Upper lobe of right lung (tissue), 1 donor: ENCODE measurements at regions not wholly inside any gene's neighbourhood (a gene's known extent, or its start where the extent isn't known, plus 50 kb on each side); places are given as distances from the start of the nearest gene placed in this dataset.

Experiments
- ATAC-seq: fragments of 200-7000 bp; cut with Tn5 transposase; one replicate; pipeline ENCODE4 v1.9.1; 2020; ENCODE audit warnings: mild to moderate bottlenecking, moderate library complexity
- DNase-seq: peaks from one replicate; pipeline ENCODE4 v3.0.0-alpha.2; 2020
- H3K27ac ChIP-seq: fragments of 200-600 bp; one replicate; pipeline ENCODE4 v1.8.0; 2022
- H3K27me3 ChIP-seq: fragments of 200-600 bp; one replicate; pipeline ENCODE4 v1.8.0; 2022; ENCODE audit warnings: mild to moderate bottlenecking
- H3K36me3 ChIP-seq: fragments of 200-600 bp; one replicate; pipeline ENCODE4 v1.8.0; 2022
- H3K4me1 ChIP-seq: fragments of 200-600 bp; one replicate; pipeline ENCODE4 v1.8.0; 2022
- H3K4me3 ChIP-seq: fragments of 200-600 bp; one replicate; pipeline ENCODE4 v1.8.0; 2022; ENCODE audit warnings: mild to moderate bottlenecking
- H3K9me3 ChIP-seq: fragments of 200-600 bp; one replicate; pipeline ENCODE4 v1.8.0; 2022
- intact Hi-C: fragments of 100-400 bp; cut with DNase I; formaldehyde crosslinking; loops from one replicate; pipeline ENCODE4 v1.11.0; 2022
- TF ChIP-seq, protein P1 (sequence below): fragments of 200-600 bp; IDR thresholded peaks from one replicate; pipeline ENCODE4 v1.8.0; 2022; ENCODE audit warnings: antibody characterized with exemption
- donor health status: DM: no; HTN: yes; CAD: no; lungs with severe emphysema.

DNA sequence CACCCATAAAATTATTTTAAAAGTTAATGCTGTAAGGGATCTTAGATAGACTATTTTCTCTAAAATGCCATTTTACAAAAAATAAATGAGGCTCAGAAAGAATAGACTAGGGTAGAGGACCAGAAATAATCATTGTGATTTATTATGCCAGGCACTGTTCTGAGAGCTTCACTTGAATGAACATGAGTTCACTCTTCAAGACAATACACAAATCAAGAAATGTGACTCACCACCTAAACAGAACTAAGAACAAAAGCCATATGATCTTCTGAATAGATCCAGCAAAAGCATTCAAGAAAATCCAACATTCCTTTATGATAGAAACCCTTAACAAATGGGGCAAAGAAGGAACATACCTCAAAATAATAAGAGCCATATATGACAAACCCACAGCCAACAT, 582.0 kb downstream of the PKHD1 start:
- H3K27ac ChIP-seq = no peak overlapping the region
- intact Hi-C loops = no loop called here
- TF ChIP-seq, protein P1, sequence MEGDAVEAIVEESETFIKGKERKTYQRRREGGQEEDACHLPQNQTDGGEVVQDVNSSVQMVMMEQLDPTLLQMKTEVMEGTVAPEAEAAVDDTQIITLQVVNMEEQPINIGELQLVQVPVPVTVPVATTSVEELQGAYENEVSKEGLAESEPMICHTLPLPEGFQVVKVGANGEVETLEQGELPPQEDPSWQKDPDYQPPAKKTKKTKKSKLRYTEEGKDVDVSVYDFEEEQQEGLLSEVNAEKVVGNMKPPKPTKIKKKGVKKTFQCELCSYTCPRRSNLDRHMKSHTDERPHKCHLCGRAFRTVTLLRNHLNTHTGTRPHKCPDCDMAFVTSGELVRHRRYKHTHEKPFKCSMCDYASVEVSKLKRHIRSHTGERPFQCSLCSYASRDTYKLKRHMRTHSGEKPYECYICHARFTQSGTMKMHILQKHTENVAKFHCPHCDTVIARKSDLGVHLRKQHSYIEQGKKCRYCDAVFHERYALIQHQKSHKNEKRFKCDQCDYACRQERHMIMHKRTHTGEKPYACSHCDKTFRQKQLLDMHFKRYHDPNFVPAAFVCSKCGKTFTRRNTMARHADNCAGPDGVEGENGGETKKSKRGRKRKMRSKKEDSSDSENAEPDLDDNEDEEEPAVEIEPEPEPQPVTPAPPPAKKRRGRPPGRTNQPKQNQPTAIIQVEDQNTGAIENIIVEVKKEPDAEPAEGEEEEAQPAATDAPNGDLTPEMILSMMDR = no peak
- no peak for DNase-seq
- no peak overlapping the region for H3K4me3 ChIP-seq
- no peaks in the 10 kb centered on the region for H3K27me3 ChIP-seq
- no peaks in the 10 kb centered on the region for H3K36me3 ChIP-seq
- no peak for ATAC-seq
- H3K4me1 ChIP-seq = no peaks in the 10 kb centered on the region
- no peaks in the 10 kb centered on the region for H3K9me3 ChIP-seq

DNA sequence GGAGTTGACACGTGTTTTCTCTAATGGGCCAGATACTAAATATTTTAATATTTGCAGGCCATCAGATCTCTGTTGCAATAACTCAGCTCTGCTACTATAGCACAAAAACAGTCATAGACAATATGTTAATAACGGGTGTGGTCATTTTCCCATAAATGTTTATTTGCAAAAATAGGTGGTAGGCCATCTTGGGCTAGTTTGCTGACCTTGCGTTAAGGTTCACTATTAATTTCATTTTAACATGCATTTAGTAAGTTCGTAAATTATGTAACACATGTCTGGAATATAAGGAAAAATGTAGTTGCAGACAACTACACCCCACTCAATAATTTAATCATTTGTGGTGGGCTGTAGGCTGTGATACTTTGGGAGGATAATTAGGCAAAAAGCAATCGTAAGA, 577.8 kb downstream of the PKHD1 start:
- DNase-seq = no peak
- intact Hi-C loops = no loop called here
- Histone ChIP-seq H3K27ac (no peak overlapping the region), H3K4me1 (no peaks in the 10 kb centered on the region), H3K4me3 (no peak overlapping the region), H3K36me3 (no peaks in the 10 kb centered on the region), H3K27me3 (no peaks in the 10 kb centered on the region), H3K9me3 (no peaks in the 10 kb centered on the region)
- TF ChIP-seq, protein P1 = no peak
- ATAC-seq = no peak

DNA sequence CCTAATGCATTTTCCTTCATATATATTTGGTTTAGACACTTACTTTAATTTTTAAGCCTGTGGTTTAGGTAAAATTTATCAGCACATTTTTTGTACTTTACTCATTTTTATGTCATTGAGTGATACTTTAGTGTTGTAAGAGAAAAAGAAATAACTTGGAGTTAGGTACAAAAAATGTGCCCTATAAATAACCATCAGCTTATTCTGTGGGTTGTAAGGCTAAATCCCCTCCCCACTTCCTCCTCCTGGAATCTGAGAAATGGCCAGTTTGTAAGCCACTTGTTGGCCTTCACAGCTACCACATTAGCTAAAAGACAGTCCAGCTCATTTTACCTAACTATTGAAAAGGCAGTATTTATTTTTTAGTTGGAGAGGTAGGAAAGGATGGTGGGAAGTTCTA, 576.3 kb downstream of the PKHD1 start:
- TF ChIP-seq, protein P1 = no peak
- no peak overlapping the region for H3K27ac ChIP-seq
- no peaks in the 10 kb centered on the region for H3K4me1 ChIP-seq
- no peak overlapping the region for H3K4me3 ChIP-seq
- intact Hi-C loops = no loop called here
- DNase-seq (no peak), ATAC-seq (no peak)
- no peaks in the 10 kb centered on the region for H3K9me3 ChIP-seq
- no peaks in the 10 kb centered on the region for H3K27me3 ChIP-seq
- no peaks in the 10 kb centered on the region for H3K36me3 ChIP-seq

DNA sequence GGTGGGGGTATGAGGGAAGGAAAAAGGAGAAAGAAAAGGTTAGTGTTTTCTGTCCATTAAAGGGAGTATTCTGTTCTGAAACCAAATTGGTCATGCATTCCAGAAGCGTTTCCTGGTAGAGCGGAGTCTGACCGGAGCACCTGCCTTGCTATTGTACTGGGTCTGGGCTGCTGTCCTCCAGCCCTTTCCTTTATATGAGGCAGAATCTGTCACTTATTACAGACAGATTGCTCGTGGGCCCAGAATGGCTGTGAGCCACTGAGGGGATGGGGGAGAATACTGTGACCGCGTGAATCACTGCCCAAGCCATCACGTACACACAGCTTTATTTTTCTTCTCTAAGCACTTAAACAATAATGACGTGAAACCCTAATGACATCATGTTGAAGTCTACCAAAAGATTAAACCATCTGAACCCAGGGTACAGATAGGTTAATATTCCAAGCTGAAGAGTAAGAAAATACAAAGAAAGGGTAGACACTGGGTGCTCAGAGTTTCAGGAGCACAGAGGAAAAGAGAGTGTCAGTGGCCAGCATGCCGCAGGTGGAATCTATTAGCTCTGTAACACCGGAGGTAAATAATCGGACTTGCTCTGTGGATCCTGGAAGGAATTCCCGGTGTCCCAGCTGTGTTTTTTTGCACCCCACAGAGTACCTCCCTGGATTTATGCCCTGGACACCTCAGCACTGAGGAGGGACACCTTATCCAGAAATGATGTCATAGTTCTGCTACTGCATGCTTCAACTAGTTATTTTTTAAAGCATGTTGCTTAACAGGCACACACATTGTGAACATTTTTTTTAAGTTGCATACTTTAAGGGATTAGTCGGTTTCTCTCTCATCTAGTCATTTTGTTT, 573.3 kb downstream of the PKHD1 start:
- H3K36me3 ChIP-seq = no peaks in the 10 kb centered on the region
- H3K27me3 ChIP-seq = no peaks in the 10 kb centered on the region
- no peaks in the 10 kb centered on the region for H3K9me3 ChIP-seq
- no peak overlapping the region for H3K4me3 ChIP-seq
- no peak for DNase-seq
- TF ChIP-seq, protein P1 = no peak
- no peaks in the 10 kb centered on the region for H3K4me1 ChIP-seq
- intact Hi-C loops = no loop called here
- no peak for ATAC-seq
- no peak overlapping the region for H3K27ac ChIP-seq

DNA sequence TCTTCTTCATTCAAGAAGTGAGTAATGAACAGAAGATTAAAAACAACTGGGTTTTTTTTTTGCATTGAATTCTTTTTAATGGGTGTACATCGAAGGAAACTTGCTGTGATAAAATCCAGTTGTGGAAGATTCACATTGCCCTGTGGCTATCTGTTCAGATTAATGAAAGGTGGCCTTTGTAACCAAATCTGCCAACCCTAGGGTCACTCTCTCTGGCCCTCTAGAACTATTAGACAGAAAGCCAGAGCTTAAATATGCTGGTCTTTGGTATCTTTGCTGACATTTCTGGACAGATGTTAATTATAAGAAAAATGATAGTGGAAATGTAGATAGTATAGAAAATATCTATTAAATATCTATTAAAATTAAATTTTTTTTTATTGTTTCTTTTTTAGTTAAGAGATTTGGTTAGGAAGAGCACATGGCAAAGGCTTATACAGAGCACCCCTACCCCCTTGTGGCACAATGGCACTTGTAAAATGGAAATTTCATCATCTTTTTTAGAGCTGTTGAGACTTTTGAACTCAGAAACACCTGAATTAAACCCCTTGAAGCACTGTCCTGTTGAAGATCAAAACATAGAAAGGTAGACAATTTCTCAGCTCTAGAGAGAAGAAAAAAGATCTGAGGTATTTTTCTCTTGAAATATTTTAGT, 572.5 kb downstream of the PKHD1 start:
- intact Hi-C loops = no loop called here
- Histone ChIP-seq H3K27ac (no peak overlapping the region), H3K27me3 (no peaks in the 10 kb centered on the region), H3K9me3 (no peaks in the 10 kb centered on the region), H3K36me3 (no peaks in the 10 kb centered on the region), H3K4me3 (no peak overlapping the region), H3K4me1 (no peaks in the 10 kb centered on the region)
- TF ChIP-seq, protein P1 = no peak
- ATAC-seq (no peak), DNase-seq (no peak)
